HG02588 (cell line): ENCODE measurements at regions not wholly inside any gene's neighbourhood (a gene's known extent, or its start where the extent isn't known, plus 50 kb on each side); places are given as distances from the start of the nearest gene placed in this dataset.
A peak's percentile ranks its signal among the peaks of the same experiment; 100 is the strongest.

Experiments
- ATAC-seq: cut with Tn5 transposase; IDR thresholded peaks from one replicate; pipeline ENCODE4 v1.9.1; 2021; ENCODE audit warnings: mild to moderate bottlenecking, moderate library complexity; ENCODE audit not compliant: unreplicated experiment

DNA sequence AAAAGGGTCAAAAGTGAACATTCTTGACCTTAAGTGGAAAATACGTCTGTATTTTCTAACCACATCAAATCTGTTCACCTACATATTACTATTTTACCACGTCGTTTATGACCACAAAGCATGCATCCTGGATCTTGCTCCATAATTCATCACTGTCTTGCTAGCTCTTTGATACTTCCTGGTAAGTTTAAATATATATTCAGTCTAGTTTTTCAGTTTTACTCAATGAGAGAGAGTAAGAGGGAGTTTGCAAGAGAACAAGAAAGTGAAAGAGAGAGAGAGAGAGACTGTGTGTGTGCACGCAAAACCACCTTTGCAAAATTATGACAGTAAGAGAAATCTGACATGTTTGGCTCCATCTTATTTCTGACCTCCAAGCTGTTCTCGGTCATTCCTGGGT, 173.7 kb upstream of the GALNTL6 start:
- peak; percentile 92 for ATAC-seq

DNA sequence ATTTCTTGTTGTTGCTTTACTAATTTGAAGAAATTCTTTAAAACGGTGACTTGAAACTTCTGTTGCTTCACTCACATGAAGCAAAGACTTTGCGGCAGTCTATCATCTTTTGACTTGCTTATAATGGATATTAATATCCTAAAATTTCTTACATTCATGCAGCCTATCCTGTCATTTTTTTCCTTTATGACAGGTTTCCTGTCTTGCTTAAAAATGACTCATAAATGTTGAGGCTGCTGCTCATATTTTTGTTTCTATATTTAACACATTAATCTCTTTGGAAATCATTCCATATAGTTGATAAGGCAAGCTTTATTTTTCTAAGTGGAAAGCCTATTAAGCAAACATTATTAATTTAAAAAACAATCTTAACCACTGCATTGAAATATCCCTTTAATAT, 176.6 kb upstream of the GALNTL6 start:
- no peak for ATAC-seq

DNA sequence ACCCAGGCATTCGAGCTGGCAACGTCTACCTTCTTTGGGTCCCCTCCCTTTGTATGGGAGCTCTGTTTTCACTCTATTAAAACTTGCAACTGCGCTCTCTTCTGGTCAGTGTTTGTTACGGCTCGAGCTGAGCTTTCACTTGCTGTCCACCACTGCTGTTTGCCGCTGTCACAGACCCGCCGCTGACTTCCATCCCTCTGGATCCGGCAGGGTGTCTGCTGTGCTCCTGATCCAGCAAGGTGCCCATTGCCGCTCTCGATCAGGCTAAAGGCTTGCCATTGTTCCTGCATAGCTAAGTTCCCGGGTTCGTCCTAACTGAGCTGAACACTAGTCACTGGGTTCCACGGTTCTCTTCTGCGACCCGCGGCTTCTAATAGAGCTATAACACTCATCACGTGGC, 183.5 kb upstream of the GALNTL6 start:
- no peak for ATAC-seq

DNA sequence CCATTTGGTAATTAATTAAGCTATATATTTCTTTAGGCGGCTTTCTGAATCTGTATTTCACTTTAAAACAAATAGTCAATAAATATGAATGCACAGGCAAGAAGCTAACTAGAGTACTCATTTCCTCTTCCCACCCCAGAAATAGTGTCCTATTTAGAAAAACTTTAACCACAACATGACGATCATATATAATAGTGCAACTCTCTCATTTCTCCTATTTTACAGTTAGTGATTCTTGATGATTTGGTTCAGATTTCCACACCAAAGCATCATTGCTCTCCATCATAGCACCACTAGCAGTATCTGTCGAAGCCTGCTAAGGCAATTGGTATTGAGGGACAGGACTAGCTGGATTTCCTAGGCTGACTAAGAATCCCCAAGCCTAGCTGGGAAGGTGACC, 184.0 kb upstream of the GALNTL6 start:
- peak; percentile 90 for ATAC-seq

DNA sequence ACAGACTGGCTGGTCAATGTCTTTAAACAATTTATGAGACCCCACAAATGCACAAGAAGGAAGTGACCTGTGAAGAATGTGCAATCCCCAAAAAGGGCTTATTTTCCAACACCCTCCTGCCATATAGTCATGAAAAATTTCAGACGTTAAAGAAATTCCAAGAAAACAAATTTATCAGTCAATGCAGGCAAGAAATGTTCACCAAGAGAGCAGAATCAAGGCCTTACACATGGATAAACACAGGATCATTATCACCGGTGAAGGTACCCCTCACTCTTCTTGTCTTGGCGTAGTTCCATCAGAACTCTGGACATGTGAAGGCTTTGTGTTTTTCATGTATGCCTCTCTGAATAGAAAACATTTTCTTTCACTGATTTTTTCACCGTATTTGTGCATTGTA, 186.7 kb upstream of the GALNTL6 start:
- no peak for ATAC-seq

DNA sequence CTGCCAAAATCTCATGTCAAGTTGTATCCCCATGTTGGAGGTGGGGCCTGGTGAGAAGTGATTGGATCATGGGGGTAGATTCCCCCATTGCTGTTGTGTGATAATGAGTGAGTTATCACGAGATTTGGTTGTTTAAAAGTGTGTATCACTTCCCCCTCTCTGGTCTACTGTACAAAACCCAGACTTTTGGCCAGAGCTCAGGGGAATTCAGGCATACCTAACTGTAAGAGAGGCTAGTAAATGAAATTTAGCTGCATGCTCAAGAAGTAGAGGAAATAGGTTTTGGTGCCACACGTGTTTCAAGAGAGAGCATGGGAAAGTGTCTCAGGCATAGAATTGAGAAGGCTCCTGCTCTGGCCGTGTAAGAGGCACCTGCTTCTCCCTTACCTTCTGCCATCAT, 190.5 kb upstream of the GALNTL6 start:
- ATAC-seq, result no peak

DNA sequence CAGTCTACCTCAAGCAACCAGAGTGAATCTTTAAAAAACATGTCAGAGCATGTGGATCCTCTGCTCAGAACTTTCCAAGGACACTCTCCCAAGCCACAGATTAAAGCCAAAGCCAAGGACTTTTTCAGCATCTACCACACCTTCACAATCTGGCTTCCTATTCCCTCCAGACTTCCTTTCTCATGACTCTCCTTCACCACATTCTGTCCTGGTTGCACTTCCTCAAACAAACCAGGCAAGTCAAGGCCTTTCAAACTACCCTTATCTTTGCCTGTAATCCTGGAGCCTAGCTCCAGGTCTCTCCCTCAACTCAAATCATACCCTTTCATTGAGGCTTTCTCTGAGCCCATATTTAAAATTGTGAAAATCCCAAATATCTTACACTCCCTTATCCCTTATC, 191.6 kb upstream of the GALNTL6 start:
- no peak for ATAC-seq

DNA sequence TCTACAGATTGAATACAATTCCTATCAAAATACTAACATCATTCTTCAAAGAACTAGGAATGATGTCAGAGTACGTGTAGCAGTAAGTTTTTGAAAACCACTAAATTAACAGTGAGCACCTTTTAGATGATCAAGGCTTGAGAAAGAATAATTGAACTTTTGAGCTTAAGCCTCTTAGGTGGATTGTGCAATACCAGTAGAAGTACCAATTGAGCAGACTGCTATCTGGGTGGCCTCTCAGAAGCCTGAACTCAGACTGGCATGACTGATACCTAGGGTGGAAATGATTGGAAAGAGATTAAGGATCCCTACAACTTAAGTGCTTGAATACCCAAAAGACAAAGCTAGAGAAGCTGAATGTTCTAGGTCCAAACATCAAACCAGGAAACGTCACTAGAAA, 200.3 kb upstream of the GALNTL6 start:
- ATAC-seq, result no peak

DNA sequence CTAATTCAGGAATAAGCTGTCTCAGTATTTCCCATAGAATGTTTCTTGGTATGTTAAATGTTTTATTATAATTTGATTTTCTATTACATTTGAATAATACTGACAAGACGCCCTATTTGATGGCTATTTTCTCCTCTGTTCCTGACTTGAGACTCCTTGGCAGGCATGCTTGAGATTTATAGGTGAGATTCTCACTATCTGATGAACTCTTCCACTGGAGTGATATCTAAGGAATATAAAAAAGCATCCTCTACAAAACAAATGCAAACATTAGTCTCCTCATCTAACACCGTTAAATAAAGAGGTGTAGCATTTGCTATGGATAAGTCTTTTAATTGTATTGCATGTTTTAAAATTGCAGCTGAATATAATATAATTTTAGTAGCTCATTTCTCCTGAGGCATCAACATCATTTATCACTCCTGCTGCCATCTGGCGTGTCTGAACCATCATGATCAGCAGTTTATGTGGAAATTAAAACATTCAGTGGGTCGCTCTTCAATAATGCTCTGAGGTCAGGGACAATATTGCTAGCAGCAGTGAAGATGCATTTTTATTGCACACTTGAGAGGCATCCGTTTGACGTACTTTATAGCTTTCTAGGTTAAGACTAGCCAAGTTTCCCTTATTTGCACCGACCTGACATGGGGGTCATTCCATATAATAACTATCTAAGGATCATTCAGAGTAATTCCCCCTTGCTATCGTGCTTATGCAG, 210.4 kb upstream of the GALNTL6 start:
- ATAC-seq, result no peak

DNA sequence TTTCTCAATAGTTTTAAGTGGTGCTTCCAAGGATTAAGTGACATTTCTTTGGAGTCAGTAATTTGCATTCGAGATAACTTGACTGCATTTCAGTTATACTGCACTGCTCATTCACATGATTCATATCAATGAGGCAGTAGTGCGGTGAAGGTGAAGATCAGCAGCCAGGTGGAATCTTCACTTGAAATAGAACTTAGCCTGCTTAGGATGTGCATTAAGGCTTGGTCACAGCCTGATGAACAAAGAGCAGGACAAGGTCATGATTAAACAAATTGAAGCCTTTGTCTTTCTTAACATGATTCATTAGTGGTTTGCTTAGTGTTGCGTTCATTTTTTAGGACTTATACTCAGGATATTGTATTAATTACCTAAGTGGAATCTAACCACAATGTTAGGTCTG, 212.1 kb upstream of the GALNTL6 start:
- ATAC-seq, result no peak

DNA sequence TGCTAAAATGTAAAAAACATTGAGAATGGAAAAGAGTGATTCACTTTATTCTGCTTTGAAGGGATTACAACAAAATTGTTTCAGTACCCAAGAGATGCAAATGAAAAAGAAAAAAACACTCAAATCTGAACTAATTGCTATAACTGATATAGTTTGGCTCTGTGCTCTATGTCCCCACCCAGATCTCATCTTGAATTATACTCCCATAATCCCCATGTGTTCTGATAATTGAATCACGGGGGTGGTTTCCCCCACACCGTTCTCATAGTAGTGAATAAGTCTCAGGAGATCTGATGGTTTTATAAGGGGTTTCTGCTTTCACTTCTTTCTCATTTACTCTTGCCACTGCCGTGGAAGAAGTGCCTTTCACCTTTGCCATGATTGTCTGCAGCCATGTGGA, 213.6 kb upstream of the GALNTL6 start:
- ATAC-seq, result no peak

DNA sequence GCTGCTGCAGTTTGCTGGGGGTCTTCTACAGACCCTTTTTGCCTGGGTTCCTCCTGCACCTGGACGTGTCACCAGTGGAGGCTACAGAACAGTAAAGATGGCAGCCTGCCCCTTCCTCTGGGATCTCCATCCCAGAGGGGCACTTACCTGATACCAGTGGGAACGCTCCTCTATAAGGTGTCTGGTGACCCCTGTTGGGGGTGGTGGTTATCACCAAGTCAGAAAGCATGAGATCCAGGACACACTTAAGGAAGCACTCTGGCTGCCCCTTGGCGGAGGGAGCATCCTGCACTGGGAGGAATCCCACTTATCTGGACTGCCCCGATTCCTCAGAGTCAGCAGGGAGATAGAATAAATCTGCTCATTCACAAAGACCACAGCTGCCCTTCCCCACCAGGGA, 218.9 kb upstream of the GALNTL6 start:
- no peak for ATAC-seq

DNA sequence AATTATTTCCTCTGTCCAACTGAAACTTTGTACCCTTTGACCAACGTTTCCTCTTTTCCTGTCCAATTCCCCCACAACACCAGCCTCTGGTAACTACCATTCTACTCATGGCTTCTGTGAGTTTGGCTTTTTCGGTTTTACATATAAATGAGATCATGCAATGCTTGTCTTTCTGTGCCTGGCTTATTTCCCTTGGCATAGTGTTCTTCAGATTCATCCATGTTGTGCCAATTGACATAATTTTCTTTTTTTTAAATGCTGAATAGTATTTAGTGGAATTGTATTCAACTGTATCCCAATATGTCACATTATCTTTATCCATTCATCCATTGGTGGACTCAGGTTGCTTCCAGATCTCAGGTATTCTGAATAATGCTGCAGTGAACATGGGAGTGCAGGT, 222.5 kb upstream of the GALNTL6 start:
- no peak for ATAC-seq

DNA sequence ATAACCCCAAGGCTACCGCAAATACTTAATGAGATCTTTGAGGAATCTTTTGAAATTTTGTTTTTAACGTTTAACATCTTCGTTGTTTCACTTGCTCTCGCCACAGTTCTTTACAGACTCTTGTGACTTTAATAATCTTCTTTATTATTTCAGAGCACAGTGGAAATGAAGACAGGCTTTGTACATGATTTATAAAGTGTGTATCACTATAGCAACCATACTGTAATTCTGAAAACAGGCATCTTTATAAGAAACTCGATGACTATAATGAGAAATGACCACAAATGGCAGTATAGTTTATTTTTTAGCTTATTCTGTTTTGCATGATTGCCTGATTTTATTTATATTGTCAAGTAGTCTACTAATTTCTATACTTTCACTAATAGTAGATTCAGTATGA, 224.4 kb upstream of the GALNTL6 start:
- ATAC-seq, result no peak

DNA sequence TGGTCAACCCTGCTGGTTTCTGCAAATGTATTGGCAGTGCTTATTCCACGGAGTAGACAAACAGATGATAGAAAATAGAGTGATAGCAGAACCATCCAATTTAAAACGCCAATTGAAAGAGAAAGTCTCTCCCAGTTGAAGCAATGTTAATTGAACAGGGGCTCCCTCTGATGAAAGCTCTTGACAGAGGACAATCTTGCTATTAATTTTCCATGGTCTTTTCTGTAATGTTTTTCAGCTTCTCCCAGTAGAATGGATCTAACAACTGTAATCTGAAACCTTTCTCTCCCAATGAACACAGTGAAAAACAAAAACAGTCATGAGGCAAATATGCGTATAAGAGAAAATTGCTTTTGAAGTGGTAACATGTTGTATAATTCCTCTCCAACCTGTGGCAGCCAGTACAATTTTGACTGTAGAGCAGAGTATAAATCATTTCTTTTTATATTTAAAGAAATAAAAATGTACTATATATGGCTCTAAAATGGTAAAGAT, 225.1 kb upstream of the GALNTL6 start:
- ATAC-seq, result no peak

DNA sequence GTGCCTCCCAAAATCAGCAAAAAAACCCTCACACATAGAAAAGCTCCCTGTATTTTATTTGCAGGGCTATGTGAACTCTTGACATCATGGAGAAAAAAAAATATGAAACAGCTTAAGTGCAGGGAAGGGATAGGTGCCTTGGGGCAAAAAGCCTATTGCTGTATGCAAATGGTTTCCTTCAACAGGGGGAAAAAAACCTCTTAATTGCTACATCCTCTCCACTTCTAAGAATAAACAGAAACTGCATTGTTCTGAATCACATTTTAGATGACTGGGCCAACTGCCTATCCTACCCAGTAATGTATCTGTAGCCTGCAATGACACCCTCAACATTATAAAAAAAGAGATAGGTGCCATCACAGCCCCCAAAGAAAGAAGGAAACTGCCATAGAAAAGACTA, 229.4 kb upstream of the GALNTL6 start:
- ATAC-seq, result no peak

DNA sequence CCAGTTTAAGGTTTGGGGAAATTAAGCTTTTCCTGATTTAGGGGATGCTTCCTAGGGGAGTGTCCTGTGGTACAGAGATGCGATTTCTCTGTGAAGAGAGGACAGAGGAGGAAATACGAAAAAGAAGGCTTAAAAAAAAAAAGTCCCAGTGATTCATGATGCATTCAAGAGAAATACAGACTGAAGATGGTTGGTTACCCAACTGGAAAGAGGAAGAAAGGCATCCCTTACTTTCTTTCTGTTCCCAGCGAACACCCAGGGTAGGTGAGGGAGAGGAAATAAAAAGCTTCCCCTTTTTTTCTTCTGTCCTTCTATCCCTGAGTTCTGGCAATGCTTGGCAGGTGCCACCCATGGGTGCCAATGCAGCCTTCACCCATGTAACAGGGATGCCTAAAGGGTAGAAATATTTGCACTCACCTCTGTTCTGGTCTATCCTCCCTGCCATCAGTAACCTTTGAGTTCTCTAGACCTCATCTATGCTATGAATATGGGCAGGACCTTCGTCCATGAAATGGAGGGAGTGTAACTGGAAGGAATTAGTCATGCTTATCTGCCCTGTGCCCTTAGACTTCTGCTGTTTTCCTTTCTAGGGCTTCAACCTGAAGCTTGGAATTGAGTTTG, 230.1 kb upstream of the GALNTL6 start:
- ATAC-seq, result no peak

DNA sequence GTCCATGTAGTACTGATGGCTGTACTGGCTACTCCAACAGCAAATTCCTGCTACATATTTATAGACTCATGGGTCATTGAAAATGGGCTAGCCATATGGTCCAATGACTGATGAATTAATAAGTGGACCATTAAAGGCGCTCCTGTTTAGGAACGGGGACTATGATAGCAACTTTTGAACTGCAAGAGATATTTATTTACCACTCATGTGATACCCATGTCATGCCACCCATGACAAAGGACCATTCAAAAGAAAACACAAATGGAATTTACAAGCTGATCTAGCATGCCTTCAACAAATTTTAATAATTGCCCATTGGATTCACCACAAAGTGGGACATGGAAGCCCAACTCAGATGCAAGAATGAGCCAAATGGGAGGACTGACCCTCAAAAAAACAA, 240.0 kb upstream of the GALNTL6 start:
- no peak for ATAC-seq

DNA sequence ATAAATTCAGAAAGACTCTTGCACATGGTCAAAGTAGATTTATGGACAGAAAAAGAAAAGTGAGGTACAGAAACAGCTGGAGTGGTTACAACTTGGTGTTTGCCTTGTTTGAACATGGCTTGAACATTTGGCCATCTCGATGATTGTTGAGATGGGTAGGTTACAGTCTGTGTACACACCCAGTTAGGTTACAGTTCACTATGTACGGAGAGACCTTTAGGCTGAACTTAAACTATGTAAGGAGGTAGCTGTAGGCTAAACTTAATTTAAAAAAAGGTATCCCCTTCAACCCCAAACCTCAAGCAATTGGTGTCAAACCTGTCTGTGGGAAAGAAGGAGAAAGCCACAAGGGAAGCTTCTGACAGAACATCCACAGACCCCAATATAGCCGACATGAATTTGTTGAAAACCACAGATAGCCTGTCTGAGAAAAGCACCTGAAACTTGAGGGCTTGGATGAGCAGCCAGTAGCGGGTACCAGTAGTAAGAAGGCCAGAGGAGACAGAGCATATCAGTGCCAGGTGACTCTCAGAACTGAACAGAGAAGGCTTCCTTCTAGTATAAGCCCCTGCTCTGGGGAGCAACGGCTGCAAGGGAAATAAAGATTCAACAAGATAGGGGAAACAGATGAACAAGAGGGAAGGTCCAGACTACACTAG, 247.9 kb upstream of the GALNTL6 start:
- ATAC-seq, result no peak

DNA sequence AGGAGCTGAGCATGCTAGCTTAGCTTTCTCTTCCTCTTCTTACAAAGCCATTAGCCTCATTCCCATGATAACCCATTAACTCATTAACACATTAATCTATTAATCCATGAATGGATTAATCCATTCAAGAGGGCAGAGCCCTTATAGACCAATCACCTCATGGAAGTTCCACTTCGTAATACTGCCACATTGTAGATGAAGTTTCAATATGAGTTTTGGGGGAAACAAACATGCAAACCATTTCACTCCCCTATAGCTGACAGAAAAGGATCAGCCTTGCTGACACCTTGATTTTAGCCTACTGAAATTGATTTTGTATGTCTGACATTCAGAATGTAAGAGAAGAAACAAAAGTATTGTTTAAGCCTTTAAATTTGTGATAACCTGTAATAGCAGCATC, 251.8 kb upstream of the GALNTL6 start:
- ATAC-seq, result peak; percentile 70

DNA sequence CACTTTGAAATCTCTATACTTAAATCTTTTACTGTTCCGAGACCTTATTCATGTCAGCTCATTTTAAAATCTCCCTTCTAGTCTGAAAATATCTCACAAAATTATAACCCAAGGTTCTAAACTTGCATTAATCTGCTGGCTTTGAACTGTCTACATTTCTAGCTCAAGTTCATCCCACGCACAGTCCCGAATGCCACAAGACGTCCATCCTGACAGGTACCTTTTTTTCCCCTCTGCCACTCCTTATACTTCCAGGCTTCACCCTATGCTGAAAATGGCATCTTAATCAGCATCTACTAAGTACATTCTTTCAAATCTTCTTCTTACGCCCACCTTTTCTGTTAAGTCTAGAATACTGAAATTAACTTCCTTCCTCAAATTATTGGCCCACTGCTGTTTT, 259.2 kb upstream of the GALNTL6 start:
- ATAC-seq, result no peak

DNA sequence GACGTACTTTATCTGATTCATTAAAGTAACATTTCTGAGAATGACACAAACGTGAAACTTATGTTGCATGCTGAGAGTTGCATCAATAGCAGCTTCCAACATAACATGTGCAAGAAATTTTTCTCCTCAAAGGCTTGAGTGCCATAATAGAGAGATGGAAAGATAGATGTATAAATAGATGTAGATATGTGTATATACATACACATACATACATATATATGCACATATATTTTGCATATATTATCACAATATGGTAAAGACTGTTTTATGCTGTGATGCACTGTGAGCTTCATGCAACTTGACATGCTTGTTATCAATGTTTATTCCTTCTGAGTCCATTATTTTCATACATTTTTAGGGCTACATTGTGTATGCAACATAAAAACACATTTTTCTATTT, 270.6 kb upstream of the GALNTL6 start:
- ATAC-seq, result no peak
